Epithelial cell of proximal tubule (primary cell): ENCODE measurements at regions not wholly inside any gene's neighbourhood (a gene's known extent, or its start where the extent isn't known, plus 50 kb on each side); places are given as distances from the start of the nearest gene placed in this dataset.

Source experiments
- DNase-seq: peaks from one replicate; pipeline ENCODE4 v3.0.0-alpha.2; 2011; ENCODE audit warnings: low read depth
- H3K4me3 ChIP-seq: 2 replicates; pipeline ENCODE4 v1.5.1; 2011; ENCODE audit warnings: low read depth, mild to moderate bottlenecking, low read length
- TF ChIP-seq, protein P1 (sequence below): conservative IDR thresholded peaks from 2 replicates; pipeline ENCODE4 v1.5.1; 2012; ENCODE audit warnings: low read depth, mild to moderate bottlenecking, low read length

- no peak overlapping the region for H3K4me3 ChIP-seq
- no peak for DNase-seq
- TF ChIP-seq, protein P1, sequence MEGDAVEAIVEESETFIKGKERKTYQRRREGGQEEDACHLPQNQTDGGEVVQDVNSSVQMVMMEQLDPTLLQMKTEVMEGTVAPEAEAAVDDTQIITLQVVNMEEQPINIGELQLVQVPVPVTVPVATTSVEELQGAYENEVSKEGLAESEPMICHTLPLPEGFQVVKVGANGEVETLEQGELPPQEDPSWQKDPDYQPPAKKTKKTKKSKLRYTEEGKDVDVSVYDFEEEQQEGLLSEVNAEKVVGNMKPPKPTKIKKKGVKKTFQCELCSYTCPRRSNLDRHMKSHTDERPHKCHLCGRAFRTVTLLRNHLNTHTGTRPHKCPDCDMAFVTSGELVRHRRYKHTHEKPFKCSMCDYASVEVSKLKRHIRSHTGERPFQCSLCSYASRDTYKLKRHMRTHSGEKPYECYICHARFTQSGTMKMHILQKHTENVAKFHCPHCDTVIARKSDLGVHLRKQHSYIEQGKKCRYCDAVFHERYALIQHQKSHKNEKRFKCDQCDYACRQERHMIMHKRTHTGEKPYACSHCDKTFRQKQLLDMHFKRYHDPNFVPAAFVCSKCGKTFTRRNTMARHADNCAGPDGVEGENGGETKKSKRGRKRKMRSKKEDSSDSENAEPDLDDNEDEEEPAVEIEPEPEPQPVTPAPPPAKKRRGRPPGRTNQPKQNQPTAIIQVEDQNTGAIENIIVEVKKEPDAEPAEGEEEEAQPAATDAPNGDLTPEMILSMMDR = no peak
Measured at GRCh38 chr1:61583703-61584102, 141.2 kb downstream of the TM2D1 start.

GRCh38 chr1:61581251-61581650 lies 143.7 kb downstream of the TM2D1 start:
- DNase-seq = no peak
- H3K4me3 ChIP-seq = no peak overlapping the region
- TF ChIP-seq, protein P1 = no peak

DNA sequence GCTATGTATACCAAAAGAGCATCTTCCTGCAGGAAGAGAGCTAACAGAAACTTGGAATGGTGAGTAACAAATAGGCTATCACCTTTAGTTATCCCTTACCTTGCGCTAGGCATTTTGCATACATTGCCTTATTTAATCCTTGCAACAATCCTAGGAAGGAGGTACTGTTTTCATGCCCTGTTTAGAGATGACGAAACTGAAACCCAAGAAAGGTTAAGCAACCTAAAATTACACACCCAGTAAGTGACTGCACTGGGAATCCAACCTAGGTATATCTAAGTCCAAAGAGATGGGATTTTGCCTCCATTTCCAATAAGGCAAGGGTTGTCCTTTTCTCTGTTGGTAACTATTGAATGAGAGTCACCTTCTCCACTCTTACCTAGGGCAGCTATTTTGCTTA lies 144.5 kb downstream of the TM2D1 start:
- no peak overlapping the region for H3K4me3 ChIP-seq
- TF ChIP-seq, protein P1 = no peak
- no peak for DNase-seq

- no peak for DNase-seq
- TF ChIP-seq, protein P1 = no peak
- H3K4me3 ChIP-seq = no peak overlapping the region
Measured at GRCh38 chr1:61579802-61580201, 145.1 kb downstream of the TM2D1 start.

- no peak overlapping the region for H3K4me3 ChIP-seq
- DNase-seq = no peak
- TF ChIP-seq, protein P1 = no peak
Measured at GRCh38 chr1:61572046-61572445, 152.9 kb downstream of the TM2D1 start.

- DNase-seq = no peak
- TF ChIP-seq, protein P1 = no peak
- no peak overlapping the region for H3K4me3 ChIP-seq
Measured at GRCh38 chr1:61570191-61570590, 154.8 kb downstream of the TM2D1 start.

- no peak for DNase-seq
- TF ChIP-seq, protein P1 = no peak
- no peak overlapping the region for H3K4me3 ChIP-seq
Measured at GRCh38 chr1:61569303-61569621, 155.7 kb downstream of the TM2D1 start.
